ENCODE measurements at regions not wholly inside any gene's neighbourhood (a gene's known extent, or its start where the extent isn't known, plus 50 kb on each side); places are given as distances from the start of the nearest gene placed in this dataset.

DNA sequence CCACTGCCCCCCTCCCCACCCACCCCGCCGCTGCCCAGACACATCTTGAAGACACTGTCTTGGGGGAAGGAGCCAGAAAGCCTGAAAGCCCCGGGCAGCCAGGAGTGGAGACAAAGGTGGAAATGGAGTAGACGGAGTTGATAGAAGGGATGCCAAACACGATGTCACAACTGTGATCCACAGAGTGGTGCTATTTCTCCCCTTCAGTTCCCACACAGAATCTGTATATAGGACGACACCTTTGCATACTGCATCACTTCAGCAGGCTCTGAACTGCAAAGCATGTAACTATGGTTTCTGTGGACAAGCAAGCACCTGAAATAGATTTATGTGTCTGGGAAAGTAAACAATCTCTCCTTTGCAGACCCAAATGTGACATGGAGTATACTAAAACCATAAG, 56.4 kb upstream of the F13A1 start:
- DNase-seq, result no peak

DNA sequence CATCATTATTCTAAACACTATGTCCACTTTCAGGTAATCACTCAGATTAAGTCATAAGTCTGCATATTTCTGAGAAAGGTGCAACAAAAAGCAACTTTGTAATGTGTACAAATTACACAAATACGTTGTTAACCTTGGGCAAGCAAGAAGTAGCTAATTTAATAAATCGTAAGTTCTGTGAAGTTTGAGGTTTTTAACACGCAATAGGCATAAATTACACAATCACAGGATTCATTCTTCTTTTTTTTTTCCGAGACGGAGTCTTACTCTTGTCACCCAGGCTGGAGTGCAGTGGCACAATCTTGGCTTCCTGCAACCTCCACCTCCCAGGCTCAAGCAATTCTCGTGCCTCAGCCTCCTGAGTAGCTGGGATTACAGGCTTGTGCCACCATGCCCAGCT, 57.2 kb upstream of the F13A1 start:
- no peak for DNase-seq

DNA sequence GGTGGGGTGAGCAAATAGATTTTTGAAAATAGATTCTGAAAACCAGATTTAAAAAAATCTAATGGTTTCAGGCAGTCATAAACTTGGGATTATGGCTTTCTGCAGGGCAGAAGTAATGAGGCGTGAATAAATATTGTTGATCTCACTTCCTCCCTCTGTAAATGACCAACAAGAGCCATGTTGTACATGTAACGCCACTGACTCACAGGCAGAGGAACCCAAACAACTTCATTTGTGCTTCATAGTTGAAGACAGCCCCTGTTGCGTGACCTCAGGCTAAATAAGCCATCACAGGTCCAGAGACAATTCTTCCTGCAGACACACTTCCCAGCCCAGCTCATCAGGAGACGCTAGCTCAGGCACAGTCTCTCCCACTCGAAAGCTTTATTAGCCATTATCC, 59.1 kb upstream of the F13A1 start:
- DNase-seq, result no peak

DNA sequence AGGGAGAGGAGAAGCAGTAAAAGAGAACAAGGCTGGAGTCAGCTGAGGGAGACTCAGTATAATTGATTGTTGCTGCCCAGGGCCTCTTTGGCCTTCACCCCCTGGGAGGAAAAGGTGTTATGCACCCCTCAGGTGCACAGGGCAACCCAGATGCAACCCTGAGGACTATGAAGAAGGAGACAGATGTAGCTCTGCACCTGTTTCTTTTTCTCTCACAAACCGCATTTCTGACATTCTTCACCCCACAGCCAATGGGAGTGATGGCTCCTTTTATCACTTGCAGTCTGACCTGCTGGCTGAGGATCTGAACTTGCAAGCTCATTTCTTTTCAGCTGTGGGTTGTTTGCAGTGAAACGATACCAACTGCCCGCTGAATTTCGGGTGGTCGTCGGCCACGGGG, 64.1 kb upstream of the F13A1 start:
- DNase-seq, result no peak

DNA sequence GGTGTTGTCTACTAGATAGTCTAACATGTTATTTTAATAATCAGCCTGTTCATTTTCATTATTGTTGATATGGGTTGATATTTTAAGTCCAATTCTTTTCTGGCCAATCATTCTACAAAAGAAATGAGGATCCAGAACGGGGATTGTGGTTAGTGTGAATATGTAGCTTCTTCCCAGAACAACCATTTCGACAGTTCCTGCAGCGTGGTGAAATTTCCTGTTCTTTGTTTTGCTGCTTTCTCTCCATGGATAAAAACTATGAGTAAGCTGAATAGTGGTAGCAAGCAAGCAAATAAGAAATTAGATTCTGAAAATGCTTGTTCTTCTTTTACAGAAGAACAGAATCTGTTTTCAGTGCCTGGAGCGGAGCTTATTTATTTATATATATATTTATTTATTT, 65.5 kb upstream of the F13A1 start:
- no peak for DNase-seq

DNA sequence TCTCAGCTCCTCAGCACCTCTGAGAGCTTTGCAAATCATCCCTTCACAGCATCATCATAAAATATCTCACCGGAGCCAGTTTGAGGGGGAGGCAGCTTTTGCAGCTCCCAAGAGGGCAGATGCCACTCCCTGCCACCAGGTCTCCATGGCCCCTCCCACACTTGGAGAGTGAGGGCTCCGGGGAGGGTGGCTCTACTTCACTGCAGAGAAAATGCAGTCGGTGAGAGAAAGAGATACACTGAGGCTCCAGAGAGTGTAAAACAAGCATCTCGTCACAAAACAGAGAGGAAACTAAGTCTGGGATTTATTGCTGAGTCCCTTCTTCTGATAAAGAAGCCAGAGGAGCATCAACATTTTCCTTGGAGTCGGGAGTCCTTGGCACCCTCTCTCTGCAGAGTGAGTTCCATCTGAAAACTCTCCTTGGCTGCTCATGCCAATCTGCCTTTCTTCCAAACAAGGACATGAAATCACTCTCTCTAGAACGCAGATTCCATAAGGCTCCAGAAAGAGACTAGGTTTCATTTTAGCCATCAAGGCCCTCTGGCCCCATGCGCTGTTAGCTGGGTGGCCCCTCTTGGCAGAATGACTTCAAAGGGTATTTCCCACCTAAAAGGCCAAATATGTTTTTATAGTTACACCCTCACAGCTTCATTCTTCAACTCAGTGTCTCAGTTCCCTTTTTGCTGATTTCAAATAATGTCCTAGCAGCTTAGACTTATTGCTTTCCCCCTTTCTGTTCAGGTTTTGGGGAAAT, 70.6 kb upstream of the F13A1 start:
- no peak for DNase-seq

DNA sequence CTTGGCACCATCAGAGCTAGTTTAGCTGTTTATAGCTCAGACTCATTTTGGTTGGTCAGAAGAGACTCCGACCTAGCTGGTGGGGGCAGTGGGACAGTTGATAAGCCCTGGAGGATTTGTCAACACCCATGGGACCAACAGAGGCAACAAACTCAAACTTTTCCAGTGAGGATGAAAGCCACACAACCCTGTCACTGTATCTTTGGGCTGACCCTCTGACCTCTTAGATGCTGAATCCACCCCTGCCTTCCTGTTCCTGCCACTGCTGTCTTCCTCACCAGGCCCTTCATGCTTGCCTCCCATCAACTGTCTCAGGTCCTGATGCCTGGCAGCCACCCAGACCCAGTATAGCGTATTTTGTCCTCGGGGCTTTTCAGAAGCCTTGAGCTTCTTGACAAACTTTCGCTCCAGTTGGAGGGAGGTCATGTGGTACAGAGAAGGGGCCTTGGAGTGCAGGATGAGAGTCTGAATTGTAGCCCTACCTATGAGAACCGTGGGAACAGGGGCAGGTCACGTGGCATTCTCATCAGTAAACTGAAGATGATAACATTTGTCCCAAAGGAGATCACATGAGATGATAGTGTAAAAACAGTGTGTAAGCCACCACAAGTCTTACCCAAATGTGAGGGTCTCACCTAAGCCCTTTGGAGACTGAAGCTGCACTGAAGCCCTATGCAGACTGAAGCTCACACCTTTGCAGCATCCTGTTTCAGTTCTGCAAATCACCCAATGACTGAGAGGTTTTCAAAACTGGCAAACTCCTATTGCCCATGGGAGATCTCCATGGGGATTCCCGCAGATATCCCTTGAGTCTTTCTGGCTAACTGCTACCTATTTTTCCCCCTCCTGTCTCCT, 72.0 kb upstream of the F13A1 start:
- DNase-seq, result no peak

DNA sequence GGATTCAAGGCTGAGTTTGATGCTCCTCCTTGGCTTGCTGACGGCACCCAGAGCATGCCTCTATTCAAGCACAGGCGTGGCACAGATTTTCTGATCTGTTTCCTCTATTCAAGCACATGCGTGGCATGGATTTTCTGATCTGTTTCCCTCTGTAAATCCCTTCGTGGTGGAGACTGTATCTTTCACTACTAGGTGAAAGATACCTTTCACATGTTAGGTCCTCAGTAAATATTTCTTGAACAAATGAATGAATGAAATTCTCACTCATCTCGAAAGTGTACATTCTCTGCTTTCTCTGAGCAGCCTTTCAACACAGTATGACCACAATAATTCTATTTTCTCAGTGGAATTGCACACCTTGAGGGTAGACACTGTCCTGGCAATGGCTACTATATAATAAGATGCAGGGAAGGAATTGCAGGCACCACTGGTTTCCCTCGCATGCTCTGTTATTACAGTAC, 72.6 kb upstream of the F13A1 start:
- no peak for DNase-seq

DNA sequence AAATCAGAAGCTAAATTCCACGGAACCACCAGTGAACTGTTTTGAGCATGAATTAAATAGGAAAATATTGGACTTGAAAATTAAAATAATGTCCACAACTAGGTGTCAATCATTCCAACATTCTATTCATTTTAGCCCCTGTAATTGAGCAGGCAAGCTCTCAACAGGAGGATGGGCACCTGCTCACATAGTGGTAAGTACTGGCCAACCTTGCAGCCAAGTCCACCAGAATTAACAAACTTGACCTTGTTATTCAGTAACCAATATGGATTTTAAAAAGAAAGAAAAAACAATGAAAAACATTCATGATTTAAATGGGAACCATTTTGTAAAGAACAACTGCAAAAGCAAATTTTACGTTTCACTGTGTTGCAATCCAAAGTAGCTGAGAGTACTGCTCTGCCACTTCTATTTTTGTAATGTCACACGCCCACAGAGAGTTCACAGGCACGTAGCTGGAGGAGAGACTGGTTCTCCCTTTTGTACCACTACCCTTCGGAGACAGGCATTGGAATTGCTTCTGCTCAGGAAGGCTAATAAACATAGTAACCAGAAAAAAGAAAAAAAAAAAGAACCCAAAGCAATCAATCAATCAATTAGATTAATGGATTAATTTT, 75.2 kb upstream of the F13A1 start:
- DNase-seq, result no peak

DNA sequence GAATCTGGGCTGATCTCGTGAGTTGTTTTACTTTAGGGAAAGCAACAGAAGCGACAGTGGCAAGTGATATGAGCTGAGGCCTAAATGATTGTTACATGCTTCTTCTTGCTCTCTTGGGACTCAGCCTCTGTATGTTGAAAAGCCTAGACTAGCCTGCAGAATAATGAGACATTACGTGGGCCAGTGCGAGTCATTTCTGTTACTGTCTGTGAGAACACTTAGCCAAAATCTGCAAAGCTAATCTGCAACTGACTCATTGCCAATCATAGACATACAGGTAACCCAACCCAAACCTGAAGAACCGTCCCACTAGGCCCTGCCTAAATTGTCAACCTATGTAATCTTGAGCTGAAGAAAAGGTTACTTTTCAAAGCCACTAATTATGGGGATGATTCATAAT, 77.4 kb upstream of the F13A1 start:
- no peak for DNase-seq

DNA sequence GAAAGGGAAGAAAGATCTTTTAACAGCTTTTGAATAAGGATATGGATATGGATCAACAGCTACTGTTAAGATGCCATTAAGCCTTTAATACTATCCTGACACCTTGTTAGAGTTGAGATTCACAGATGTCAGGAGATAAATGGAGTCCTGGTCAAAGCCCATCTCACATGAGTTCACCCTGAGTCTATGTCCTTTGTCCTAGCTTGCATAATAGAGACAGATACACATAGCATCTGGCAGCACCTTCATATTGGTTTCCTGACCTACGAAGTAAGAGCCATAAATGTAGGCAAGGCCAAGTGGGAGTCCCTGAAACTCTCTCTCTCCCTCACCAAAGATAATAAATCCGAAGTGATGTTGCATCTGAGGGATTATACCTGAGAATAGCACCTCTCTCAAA, 79.1 kb upstream of the F13A1 start:
- DNase-seq, result no peak

DNA sequence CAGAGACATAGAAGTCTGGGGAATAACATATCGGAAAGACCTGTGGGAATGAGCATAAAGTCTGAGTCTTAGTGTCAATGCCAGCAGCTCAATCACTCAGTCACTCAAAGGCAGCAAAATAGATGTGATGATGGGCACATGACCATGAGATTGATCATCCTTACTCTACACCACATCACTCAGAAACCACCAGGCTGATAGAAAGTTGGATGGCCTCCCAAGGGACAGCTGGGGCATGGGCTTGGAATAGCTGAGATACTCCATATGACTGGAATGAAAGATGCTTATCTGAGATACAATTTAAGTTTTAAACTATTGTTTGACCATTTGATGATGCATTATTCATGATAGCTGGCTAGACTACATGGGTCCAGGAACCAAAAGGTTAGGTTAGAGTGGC, 80.9 kb upstream of the F13A1 start:
- no peak for DNase-seq

DNA sequence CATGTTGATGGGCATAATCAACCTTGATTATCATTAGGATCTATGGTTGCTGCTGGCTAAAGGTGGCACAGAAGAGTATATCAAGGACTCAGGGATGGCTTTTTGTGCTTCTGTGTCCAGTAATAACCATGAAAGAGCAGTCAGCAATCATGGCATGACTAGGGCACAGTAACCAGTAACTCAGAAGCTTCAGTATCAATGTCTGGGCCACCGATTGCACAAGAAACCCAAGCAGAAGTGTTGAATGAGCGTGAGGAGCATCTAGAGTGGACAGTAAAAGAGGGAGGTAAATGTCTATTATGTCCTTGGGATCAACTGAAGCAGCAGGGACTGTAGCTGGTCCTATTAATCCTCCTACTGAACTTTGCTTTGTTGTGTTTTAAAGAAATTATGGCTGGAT, 81.5 kb upstream of the F13A1 start:
- no peak for DNase-seq

DNA sequence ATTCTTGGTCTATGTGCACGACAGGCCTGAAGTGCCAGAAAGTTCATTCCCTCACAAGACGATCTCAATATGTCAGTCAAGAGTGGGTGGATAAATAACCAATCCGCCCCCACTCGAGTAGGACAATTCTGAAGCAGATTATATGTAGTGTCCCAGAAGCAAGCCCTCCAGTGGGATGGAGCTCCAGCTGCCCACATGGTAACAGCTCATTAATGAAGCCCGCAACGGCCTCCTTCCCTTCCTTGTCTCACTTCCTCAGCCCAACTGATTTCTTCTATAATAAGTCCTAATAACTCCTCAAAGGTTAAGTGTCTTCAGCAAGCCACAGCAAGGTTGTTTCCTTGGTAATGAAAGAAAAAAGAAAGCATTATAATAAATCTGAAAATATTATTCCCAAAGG, 82.1 kb upstream of the F13A1 start:
- no peak for DNase-seq

DNA sequence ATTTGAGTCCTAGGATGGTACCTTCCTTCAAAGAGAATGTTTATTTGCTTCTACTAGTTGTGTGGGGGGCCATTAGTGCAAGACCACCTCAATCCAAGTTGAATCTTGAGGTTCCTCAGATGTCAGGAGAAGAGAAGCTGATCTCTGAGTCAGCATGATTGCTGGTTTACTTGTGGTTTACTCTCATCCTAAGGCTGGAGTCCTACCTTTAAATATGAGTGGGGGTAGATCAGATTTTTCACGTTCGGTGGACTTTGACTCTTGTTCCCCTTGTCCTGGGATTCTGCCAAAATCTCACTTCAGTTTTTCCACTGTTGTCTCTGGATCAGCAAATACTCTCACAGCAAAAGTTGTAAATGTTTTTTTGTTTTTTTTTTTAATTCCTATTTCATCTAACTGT, 84.6 kb upstream of the F13A1 start:
- DNase-seq, result no peak

DNA sequence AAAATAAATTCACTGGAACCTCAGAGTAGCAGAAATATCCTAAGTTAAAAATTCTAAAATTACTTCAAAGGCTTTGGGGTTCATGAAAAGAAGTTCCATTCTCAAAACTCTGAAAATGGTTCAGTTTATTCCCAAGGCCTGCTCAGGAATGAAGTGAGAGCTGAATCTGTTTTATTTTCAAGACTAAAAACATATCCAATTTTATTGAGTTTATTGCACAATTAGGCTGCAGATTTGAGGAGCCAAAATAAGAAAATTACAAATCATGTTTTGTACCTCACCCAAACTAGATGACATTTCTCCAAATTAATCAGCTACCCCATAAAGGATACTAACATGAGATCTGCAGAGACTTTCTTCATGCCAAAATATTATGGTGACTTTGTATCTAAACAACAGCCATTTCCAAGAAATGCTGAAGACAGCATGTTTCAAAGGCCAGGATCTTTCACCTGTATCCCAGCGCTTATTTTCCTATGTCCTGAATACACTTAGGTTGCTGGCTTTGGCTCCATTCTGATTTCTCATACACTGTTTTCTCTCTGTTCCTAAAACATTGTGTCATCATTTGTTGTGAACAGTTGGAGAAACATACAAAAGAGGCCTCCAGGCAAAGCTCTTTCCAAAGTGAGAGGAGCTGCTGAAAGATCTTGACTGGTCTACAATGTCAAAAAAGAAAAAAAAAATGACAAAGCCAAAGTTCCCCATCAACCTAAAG, 85.7 kb upstream of the F13A1 start:
- no peak for DNase-seq

DNA sequence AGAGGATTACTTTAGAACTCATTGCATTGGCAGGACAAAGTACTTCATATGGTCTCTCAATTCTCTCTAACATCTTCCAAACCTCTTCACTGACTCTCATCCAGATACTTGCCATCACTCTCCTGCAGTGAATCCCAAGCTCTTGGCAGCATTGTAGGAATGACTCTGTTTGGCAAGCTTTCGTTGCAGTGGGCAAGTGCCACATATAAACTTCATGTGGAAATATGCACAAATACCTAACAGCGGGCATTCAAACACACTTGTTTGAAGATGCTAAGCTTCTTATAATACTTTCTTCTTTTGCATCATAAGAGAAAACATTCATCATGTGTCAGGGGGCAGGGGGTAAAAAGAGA, 86.2 kb upstream of the F13A1 start:
- DNase-seq, result no peak

DNA sequence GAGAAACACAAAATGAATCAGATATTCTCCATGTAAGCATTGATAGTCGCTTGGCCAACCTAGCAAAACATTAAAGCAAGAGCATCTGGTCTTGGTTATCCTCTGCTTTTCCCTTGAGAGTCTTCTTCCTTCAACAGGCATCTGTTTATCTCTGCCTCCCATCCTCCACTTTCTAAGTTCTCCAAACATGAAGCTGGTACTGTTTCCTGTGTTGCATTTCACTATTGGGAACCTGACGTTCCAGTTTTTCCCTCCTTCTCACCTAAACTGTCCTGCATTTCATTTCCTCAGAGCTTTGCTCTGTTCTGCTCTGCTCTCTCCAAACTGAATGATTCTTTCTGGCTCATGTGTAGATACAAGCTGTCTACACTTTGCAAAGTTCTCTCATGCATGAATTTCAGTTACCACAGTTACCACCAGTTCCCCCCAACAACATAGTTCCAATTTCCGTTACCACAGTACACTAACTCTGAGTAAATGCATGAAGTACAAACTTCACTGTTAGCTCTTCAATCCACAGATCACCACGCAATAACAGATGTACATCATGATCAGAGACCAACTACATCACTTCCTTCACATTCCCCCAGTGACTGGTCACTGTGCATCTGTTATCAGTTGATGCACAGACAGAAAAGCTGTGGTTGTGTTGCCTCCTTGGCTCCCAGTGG, 86.7 kb upstream of the F13A1 start:
- DNase-seq, result no peak

DNA sequence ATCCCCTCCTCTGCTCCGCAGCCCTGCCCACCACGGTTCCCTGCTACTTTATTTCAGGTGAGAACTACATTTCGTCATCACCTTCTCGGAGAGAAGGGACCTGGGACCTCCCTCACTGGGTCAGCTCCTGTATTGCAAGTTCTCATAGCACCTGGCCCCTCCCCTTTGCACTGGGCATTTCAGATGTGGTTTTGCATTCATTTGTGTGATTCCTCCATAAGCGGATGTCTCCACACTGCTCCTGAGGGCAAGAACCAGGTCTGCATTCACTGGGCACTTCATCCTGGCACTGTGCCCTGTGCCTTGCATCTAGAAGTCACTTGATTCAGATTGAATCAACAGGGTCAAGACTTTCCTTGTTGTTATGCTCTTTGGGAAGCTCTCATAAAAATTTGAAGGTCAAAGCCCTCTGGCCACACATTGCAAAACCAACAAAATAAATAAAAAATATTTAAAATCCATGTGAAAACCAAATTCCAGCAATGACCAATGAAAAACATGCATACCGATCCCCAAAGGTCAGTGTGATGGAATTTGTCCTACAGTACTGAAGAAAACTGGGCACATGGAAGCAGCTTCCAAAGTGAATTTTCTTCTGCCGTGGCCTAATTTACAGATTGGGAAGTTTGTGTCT, 89.1 kb upstream of the F13A1 start:
- DNase-seq, result no peak

DNA sequence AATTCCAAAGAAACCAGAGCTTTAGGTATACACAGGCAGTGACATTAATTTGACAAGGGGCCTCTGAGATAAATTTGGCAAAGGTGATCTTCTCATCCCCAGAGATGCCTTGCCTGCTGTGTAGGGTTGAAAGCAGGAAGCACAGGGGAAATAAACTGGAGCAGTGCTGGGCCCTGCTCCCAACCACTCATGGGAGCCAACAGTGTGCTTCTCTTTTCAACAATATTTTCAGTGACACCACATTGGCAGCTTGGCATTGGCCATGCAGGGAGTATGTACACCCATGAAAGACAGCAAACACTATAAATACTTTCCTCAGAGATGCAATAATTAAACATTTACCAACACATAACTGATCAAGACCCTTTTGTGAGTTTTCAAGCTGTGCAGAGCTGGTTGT, 90.7 kb upstream of the F13A1 start:
- no peak for DNase-seq

DNA sequence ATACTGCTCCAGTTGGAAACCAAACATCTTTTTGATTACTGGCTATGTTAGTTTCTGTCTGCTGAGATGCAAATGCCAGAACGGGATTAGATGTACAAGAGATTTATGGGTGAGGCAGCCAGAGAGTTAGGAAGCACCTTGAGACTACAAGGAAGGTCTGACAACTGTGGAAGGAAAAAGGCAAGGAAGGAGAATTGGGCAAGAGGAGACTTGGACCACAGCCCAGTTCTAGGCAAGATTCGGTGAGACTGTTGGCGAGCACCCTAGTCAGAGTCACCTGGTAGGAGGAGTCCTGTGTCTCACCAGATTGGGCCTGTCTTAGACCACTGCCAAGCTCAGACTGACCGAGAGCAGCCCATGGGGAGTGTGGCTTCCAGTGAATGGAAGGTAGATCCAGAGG, 91.8 kb upstream of the F13A1 start:
- DNase-seq, result no peak

DNA sequence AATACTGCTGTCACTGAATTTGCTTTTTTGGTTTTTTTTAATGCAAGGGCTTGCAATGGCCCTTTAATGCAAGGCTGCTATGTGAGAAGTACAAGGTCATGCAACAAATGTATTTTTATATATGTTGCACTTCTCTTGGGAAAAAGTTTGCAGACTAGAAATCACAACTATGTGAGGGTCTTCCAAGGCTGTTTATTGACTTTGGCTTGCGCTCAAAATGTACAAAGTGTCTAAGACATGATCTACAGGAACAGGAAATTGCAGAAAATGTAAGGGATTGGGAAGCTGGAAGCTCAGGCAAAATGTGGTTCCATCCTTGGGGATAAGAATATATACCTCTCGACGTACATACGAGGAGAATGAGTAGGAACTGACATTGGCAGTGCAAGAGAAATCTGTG, 92.2 kb upstream of the F13A1 start:
- no peak for DNase-seq

Data from activated CD8-positive, alpha-beta memory T cell treated with anti-CD3 and anti-CD28 coated beads for 24 hours (primary cell).